K562 (cell line): ENCODE measurements at regions not wholly inside any gene's neighbourhood (a gene's known extent, or its start where the extent isn't known, plus 50 kb on each side); places are given as distances from the start of the nearest gene placed in this dataset.

ENCODE experiments used
- ATAC-seq: fragments of 200-7000 bp; cut with Tn5 transposase; 3 replicates; pipeline ENCODE4 v1.9.1; 2020; ENCODE audit warnings: moderate library complexity
- BruUV-seq: library from RNA; stranded (reverse); fragments of 400-500 nt; replicated peaks from 2 replicates; lab custom pipeline; 2021; lab: Mats Ljungman, UMichigan
- CTCF ChIA-PET: fragments of 300-600 bp; formaldehyde crosslinking; extraction: SDS; loops from one replicate; lab custom pipeline; 2021; ENCODE audit warnings: low intra/inter-chr PET ratio; lab: Yijun Ruan, JAX
- POLR2A ChIA-PET: fragments of 300-600, 350-650 bp; sonication (Branson Sonifier 250); formaldehyde crosslinking; extraction: SDS; loops from one replicate; lab custom pipeline; 2021; ENCODE audit warnings: antibody characterized with exemption, inconsistent platforms; lab: Yijun Ruan, JAX
- DNase-seq, 4 experiments: peaks; one replicate each; pipeline versions ENCODE4 v3.0.0 to v3.0.0-alpha.2; 2011 to 2018; ENCODE audit warnings: low spot score in 3 of 4, mixed read lengths in 3 of 4; ENCODE audit errors: extremely low read depth in 1 of 4
- FAIRE-seq: peaks from 2 replicates; lab custom pipeline; 2011; peaks lifted over from hg19 to GRCh38; lab: Jason Lieb, UNC
- H2AFZ ChIP-seq: 2 replicates; pipeline ENCODE4 v1.6.0; 2011; ENCODE audit warnings: low read depth, low read length, control low read depth, inconsistent platforms
- H3K27ac ChIP-seq: fragments of 200-600 bp; 3 replicates; pipeline ENCODE4 v1.8.0; 2011; ENCODE audit warnings: low read depth, mild to moderate bottlenecking, control low read depth, inconsistent platforms, low read length, moderate library complexity, mixed read lengths; ENCODE audit errors: extremely low read depth
- H3K27me3 ChIP-seq, 2 experiments: fragments of 300-600 bp in 1 of 2; 2 replicates in 1 of 2; 3 replicates in 1 of 2; pipeline versions ENCODE4 v1.6.0 to v1.8.0; 2011; ENCODE audit warnings: inconsistent platforms in 2 of 2, low read length in 2 of 2, mild to moderate bottlenecking in 1 of 2, mixed read lengths in 1 of 2, moderate library complexity in 1 of 2; ENCODE audit not compliant: control insufficient read depth in 2 of 2, insufficient read depth in 2 of 2
- H3K36me3 ChIP-seq: fragments of 300-600 bp; 3 replicates; pipeline ENCODE4 v1.8.0; 2011; ENCODE audit warnings: mild to moderate bottlenecking, low read length, inconsistent platforms; ENCODE audit not compliant: control insufficient read depth, insufficient read depth
- H3K4me1 ChIP-seq, 2 experiments: fragments of 200-600 bp in 1 of 2; replicated peaks in 1 of 2; 2 replicates in 1 of 2; 3 replicates in 1 of 2; pipeline versions ENCODE4 v1.5.1 to v1.8.0; 2011; ENCODE audit warnings: inconsistent platforms in 2 of 2, low read length in 2 of 2, mild to moderate bottlenecking in 1 of 2, mixed read lengths in 1 of 2, moderate library complexity in 1 of 2; ENCODE audit not compliant: control insufficient read depth in 2 of 2, insufficient read depth in 2 of 2
- H3K4me2 ChIP-seq: 2 replicates; pipeline ENCODE4 v1.6.1; 2011; ENCODE audit warnings: low read length, control low read depth, inconsistent platforms, mixed read lengths; ENCODE audit not compliant: insufficient read depth
- H3K4me3 ChIP-seq: fragments of 200-600 bp; sonication (generic), shearing (Covaris generic); 2 replicates; pipeline ENCODE4 v1.5.1; 2016; ENCODE audit warnings: control low read depth, inconsistent platforms
- H3K79me2 ChIP-seq: fragments of 200-600 bp; 3 replicates; pipeline ENCODE4 v1.8.0; 2011; ENCODE audit warnings: low read length, inconsistent platforms; ENCODE audit not compliant: control insufficient read depth, insufficient read depth
- H3K9ac ChIP-seq, 2 experiments: 2 replicates each; pipeline versions ENCODE4 v1.6.0 to v1.6.1; 2011; ENCODE audit warnings: low read depth in 2 of 2, low read length in 2 of 2, control low read depth in 1 of 2, inconsistent platforms in 1 of 2, mild to moderate bottlenecking in 1 of 2, mixed read lengths in 1 of 2; ENCODE audit not compliant: insufficient read depth in 1 of 2
- H3K9me1 ChIP-seq: one replicate; pipeline ENCODE4 v1.6.0; 2011; ENCODE audit warnings: inconsistent platforms, mild to moderate bottlenecking, low read length, moderate library complexity; ENCODE audit not compliant: control insufficient read depth, insufficient read depth
- H3K9me3 ChIP-seq: replicated peaks from 2 replicates; pipeline ENCODE4 v1.5.1; 2011; ENCODE audit warnings: low read depth, low read length, inconsistent platforms; ENCODE audit not compliant: control insufficient read depth, insufficient read depth
- H4K20me1 ChIP-seq: replicated peaks from 2 replicates; pipeline ENCODE4 v1.6.1; 2011; ENCODE audit warnings: low read length, inconsistent platforms, mixed read lengths; ENCODE audit not compliant: control insufficient read depth, insufficient read depth
- CREBBP ChIP-seq: IDR thresholded peaks from one replicate; pipeline ENCODE4 v1.6.1; 2012; ENCODE audit warnings: low read depth, mild to moderate bottlenecking, control low read depth, inconsistent platforms, low read length
- FOXA1 ChIP-seq: fragments of 450-650 bp; IDR thresholded peaks from 2 replicates; pipeline ENCODE4 v1.6.1; 2016; ENCODE audit warnings: mild to moderate bottlenecking, borderline replicate concordance
- HCFC1 ChIP-seq: IDR thresholded peaks from 2 replicates; pipeline ENCODE4 v1.6.1; 2012; ENCODE audit warnings: low read depth, low read length, improper control_type of control experiment
- PML ChIP-seq: IDR thresholded peaks from 2 replicates; pipeline ENCODE4 v1.6.1; 2012; ENCODE audit warnings: low read length, inconsistent platforms
- SAFB2 ChIP-seq: fragments of 200-400 bp; formaldehyde crosslinking; IDR thresholded peaks from 2 replicates; pipeline ENCODE4 v1.6.1; 2018; ENCODE audit warnings: borderline replicate concordance, low read length, low read depth, moderate library complexity; ENCODE audit not compliant: severe bottlenecking
- SNRNP70 ChIP-seq: fragments of 200-400 bp; formaldehyde crosslinking; optimal IDR thresholded peaks from 2 replicates; pipeline ENCODE3; 2017; ENCODE audit warnings: low read depth, low read length
- TRIM24 ChIP-seq, 2 experiments: fragments of 450-650 bp; IDR thresholded peaks; 2 replicates each; pipeline ENCODE4 v1.6.1; 2016
- TRIM28 ChIP-seq: fragments of 450-650 bp; IDR thresholded peaks from 2 replicates; pipeline ENCODE4 v1.6.1; 2017
- ZKSCAN8 ChIP-seq: fragments of 200-800 bp; sonication (Bioruptor generic); IDR thresholded peaks from 2 replicates; pipeline ENCODE4 v1.6.1; 2016; ENCODE audit warnings: missing genetic modification characterization, missing compliant biosample characterization
- WGBS: fragments of 100-300 bp; shearing (Covaris generic); methylation state at CpG from one replicate; pipeline ENCODE4 v1.1.6; 2016; ENCODE audit warnings: low coverage, mixed read lengths; ENCODE audit not compliant: insufficient coverage; ENCODE audit errors: missing lambda C conversion rate; 5-methylcytosine and 5-hydroxymethylcytosine counted together
- in situ Hi-C: fragments of 300-500 bp; cut with MboI; formaldehyde crosslinking; loops from 4 replicates; pipeline ENCODE4 v1.15.0; 2018; ENCODE audit warnings: inconsistent platforms, mixed read lengths
- intact Hi-C: fragments of 100-400 bp; cut with micrococcal nuclease; formaldehyde crosslinking; loops from 2 replicates; pipeline ENCODE4 v1.14.2; 2022
- TF ChIP-seq, protein P1 (sequence below): fragments of 250-450 bp; sonication (Bioruptor Pico); IDR thresholded peaks from 2 replicates; pipeline ENCODE4 v1.5.0; 2021; ENCODE audit warnings: mild to moderate bottlenecking, moderate library complexity
- TF ChIP-seq, protein P2 (sequence below): sonication (generic); formaldehyde crosslinking; IDR thresholded peaks from 2 replicates; pipeline ENCODE4 v1.8.0; 2022; ENCODE audit warnings: missing genetic modification reagents, mild to moderate bottlenecking, borderline replicate concordance
- TF ChIP-seq, protein P3 (sequence below): fragments of 450-650 bp; IDR thresholded peaks from 2 replicates; pipeline ENCODE4 v1.7.1; 2018; ENCODE audit warnings: mild to moderate bottlenecking, low read depth; ENCODE audit not compliant: partially characterized antibody

DNA sequence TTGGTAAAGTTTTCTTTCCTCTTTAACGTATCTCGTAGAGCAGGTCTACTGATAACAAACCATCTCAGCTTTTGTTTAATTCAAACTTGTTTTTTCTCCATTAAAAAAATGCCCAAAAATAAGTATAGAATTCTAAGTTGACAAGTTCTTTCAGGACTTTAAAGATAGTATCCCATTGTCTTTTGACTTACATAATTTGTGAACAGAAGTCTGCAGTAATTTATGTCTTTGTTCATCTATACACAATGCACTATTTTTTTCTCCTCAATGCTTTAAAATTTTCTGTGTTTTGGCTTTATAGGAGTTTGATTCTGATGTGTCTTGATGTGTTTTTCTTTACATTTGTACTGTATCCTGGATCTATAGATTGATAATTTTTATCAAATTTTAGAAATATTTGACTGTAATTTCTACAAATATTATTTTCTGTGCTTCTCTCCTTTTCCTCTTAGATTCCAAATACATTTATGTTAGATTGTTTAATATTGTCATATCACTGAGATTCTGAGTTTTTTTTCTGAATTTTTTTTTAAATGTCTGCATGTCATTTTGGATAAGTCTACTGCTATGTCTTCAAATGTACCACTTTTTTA, 143.3 kb downstream of the FTCDNL1 start:
- ATAC-seq (no peak), FAIRE-seq (no peak), DNase-seq (no peak)
- POLR2A ChIA-PET, result no interaction called here
- no peaks in the 10 kb centered on the region for H4K20me1 ChIP-seq
- H3K9me1 ChIP-seq, result no peaks in the 10 kb centered on the region
- no peaks in the 10 kb centered on the region for H3K4me1 ChIP-seq
- H2AFZ ChIP-seq, result no peak overlapping the region
- H3K4me3 ChIP-seq, result no peak overlapping the region
- TF ChIP-seq ZKSCAN8 (CRISPR knock-in tag), result no peak
- TF ChIP-seq TRIM28, result 0 out of 2 replicates have a peak, but pooled peaks have one; percentile 50
- no peak for TF ChIP-seq SNRNP70
- 0 out of 4 replicates have a peak, but pooled peaks of 1 of the 2 experiments have one; percentile 9 for TF ChIP-seq TRIM24 (IDR thresholded peaks at IDR 0.05)
- TF ChIP-seq, protein P1, sequence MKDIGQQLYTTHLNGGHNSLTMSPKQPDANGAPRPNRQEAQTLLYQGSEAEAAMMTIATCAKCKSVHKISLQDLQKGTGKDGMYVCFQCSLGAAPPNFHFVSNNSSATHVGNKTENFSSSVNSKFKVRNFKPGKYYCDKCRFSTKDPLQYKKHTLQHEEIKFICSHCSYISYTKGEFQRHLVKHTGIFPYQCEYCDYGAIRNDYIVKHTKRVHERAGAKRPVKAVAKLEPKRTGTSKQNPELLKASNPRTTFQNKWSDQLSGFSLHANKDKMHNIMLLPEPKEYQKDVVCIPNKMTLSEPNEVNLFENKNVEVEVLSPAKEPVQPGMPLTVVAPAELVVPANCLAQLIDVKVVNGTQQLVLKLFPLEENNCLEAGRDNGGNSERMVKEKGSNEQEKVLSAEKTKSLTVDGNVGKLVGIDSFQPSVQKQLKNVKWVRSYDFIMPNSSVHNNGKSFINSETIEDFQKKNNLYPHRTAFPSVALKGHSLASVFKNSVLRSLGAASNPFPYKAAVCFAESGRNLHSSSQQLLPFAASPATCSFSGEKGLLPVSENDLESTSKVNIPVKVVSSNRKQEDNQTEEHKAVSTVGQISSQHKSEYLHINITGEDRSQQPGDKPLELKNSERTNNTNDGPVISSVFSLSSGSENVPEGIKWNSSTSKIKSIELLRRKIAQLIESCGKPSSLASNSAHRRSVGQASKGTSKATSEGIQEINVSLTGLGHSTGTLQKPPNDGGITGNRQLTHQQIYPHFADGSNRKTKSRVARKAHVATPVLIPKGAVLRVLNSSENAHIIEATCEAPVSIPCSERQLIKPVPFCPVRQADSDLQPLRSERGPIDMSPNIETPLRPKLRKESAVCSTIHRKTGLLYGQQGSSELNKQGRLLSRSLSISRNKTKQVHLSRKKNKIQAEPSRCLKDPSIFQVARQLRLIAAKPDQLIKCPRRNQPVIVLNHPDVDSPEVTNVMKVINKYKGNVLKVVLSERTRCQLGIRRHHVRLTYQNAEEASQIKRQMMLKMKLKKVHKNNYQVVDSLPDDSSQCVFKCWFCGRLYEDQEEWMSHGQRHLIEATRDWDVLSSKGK (CRISPR knock-in tag), result no peak
- TF ChIP-seq CREBBP, result no peak
- TF ChIP-seq PML, result no peak
- no peak for TF ChIP-seq SAFB2
- TF ChIP-seq FOXA1, result no peak
- TF ChIP-seq HCFC1, result no peak
- TF ChIP-seq, protein P2, sequence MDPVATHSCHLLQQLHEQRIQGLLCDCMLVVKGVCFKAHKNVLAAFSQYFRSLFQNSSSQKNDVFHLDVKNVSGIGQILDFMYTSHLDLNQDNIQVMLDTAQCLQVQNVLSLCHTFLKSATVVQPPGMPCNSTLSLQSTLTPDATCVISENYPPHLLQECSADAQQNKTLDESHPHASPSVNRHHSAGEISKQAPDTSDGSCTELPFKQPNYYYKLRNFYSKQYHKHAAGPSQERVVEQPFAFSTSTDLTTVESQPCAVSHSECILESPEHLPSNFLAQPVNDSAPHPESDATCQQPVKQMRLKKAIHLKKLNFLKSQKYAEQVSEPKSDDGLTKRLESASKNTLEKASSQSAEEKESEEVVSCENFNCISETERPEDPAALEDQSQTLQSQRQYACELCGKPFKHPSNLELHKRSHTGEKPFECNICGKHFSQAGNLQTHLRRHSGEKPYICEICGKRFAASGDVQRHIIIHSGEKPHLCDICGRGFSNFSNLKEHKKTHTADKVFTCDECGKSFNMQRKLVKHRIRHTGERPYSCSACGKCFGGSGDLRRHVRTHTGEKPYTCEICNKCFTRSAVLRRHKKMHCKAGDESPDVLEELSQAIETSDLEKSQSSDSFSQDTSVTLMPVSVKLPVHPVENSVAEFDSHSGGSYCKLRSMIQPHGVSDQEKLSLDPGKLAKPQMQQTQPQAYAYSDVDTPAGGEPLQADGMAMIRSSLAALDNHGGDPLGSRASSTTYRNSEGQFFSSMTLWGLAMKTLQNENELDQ (CRISPR knock-in tag), result no peak
- TF ChIP-seq, protein P3, sequence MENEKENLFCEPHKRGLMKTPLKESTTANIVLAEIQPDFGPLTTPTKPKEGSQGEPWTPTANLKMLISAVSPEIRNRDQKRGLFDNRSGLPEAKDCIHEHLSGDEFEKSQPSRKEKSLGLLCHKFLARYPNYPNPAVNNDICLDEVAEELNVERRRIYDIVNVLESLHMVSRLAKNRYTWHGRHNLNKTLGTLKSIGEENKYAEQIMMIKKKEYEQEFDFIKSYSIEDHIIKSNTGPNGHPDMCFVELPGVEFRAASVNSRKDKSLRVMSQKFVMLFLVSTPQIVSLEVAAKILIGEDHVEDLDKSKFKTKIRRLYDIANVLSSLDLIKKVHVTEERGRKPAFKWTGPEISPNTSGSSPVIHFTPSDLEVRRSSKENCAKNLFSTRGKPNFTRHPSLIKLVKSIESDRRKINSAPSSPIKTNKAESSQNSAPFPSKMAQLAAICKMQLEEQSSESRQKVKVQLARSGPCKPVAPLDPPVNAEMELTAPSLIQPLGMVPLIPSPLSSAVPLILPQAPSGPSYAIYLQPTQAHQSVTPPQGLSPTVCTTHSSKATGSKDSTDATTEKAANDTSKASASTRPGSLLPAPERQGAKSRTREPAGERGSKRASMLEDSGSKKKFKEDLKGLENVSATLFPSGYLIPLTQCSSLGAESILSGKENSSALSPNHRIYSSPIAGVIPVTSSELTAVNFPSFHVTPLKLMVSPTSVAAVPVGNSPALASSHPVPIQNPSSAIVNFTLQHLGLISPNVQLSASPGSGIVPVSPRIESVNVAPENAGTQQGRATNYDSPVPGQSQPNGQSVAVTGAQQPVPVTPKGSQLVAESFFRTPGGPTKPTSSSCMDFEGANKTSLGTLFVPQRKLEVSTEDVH, result no peak
- CTCF ChIA-PET, result no interaction called here
- in situ Hi-C loops (no loop called here), intact Hi-C loops (loop anchor here (10.0 kb wide), 1 partner anchor 997 kb away; no protein-coding TSS in a partner anchor)
- no TSS peak for BruUV-seq
- no peak overlapping the region for H3K27ac ChIP-seq
- WGBS, result 0% methylated on average over 2 of the region's 2 CpGs
- H3K79me2 ChIP-seq, result no peaks in the 10 kb centered on the region
- H3K36me3 ChIP-seq, result no peaks in the 10 kb centered on the region
- no peak overlapping the region for H3K9ac ChIP-seq
- H3K4me2 ChIP-seq, result no peak overlapping the region
- H3K9me3 ChIP-seq, result no peaks in the 10 kb centered on the region
- H3K27me3 ChIP-seq, result no peaks in the 10 kb centered on the region
